Heart right ventricle (tissue), 16 donors: ENCODE measurements at regions not wholly inside any gene's neighbourhood (a gene's known extent, or its start where the extent isn't known, plus 50 kb on each side); places are given as distances from the start of the nearest gene placed in this dataset.

Experiments used
- ATAC-seq, 8 donors: fragments of 200-7000 bp; cut with Tn5 transposase; one replicate each; pipeline ENCODE4 v1.9.1; 2020; ENCODE audit warnings: mild to moderate bottlenecking in 8 of 8, moderate library complexity in 8 of 8, moderate number of reproducible peaks in 1 of 8
- DNase-seq, 2 donors: peaks; one replicate each; pipeline ENCODE4 v3.0.0-alpha.2; 2020
- H3K27ac ChIP-seq, 10 donors: fragments of 200-600 bp; sonication (generic) in 2 of 10; one replicate each; pipeline versions ENCODE4 v1.5.0 to v1.8.0; 2020 to 2022; ENCODE audit warnings: mild to moderate bottlenecking in 3 of 10
- H3K27me3 ChIP-seq, 7 donors: fragments of 200-600 bp; one replicate each; pipeline ENCODE4 v1.8.0; 2021 to 2022; ENCODE audit warnings: mild to moderate bottlenecking in 2 of 7
- H3K36me3 ChIP-seq, 9 donors: fragments of 200-600 bp; sonication (generic) in 1 of 9; one replicate each; pipeline versions ENCODE4 v1.5.0 to v1.8.0; 2020 to 2022; ENCODE audit warnings: mild to moderate bottlenecking in 2 of 9
- H3K4me1 ChIP-seq, 9 donors: fragments of 200-600 bp; sonication (generic) in 1 of 9; one replicate each; pipeline versions ENCODE4 v1.5.0 to v1.8.0; 2020 to 2022; ENCODE audit warnings: mild to moderate bottlenecking in 4 of 9
- H3K4me3 ChIP-seq, 10 donors: fragments of 200-600 bp; sonication (generic) in 2 of 10; one replicate each; pipeline versions ENCODE4 v1.5.0 to v1.8.0; 2020 to 2022; ENCODE audit warnings: mild to moderate bottlenecking in 7 of 10, moderate library complexity in 2 of 10
- H3K9me3 ChIP-seq, 11 donors: fragments of 200-600 bp in 10 of 11; sonication (generic) in 2 of 11; one replicate each; pipeline versions ENCODE4 v1.5.0 to v1.8.0; 2013 to 2022; ENCODE audit warnings: mild to moderate bottlenecking in 2 of 11, control low read depth in 1 of 11, moderate library complexity in 1 of 11
- CTCF ChIP-seq, 9 donors: fragments of 200-600 bp; sonication (generic) in 2 of 9; IDR thresholded peaks; one replicate each; pipeline versions ENCODE4 v1.5.0 to v1.8.0; 2021 to 2022; ENCODE audit warnings: antibody characterized with exemption in 9 of 9, mild to moderate bottlenecking in 5 of 9, moderate library complexity in 1 of 9
- WGBS, 2 donors: extraction: QIAGEN DNeasy Blood & Tissue Kit; methylation state at CpG; one replicate each; pipeline ENCODE4 v1.1.7; 2013; ENCODE audit warnings: inconsistent platforms in 1 of 2; 5-methylcytosine and 5-hydroxymethylcytosine counted together
- intact Hi-C, 10 donors: fragments of 100-400 bp; cut with DNase I; formaldehyde crosslinking; loops; one replicate each; pipeline versions ENCODE4 v1.11.1 to v1.14.2; 2022
- donor health status: Arrhythmogenic right ventricular cardiomyopathy.
- donor health status: ischemic (EF 13 %, LVEDD 7.1; RV severe dilation, severe dysfunction).
- donor health status: healthy with polysubstance abuse.
- donor health status: DM: no; HTN: yes; CAD: no.
- donor health status: DM: no; HTN: no; CAD: no.
- donor health status: ischemic (EF 25% LVEDD 6.9; RV normal size, moderate dysfunction).
- donor health status: ischemic (EF 25% LVEDD 5.7; RV mildly dilated, moderate dysfunction).
- donor health status: healthy.
- donor health status: DM: yes; HTN: yes; CAD: no.
- donor health status: Ischemic cardiomyopathy.
- donor health status: ischemic (EF 35%, LVEDD 5.7; RV mildly dilated, moderate dysfunction).
- donor health status: nonischemic (EF 11% LVEDD 7.7; RV severe dilation, severe dysfunction).
- donor health status: DM: yes; HTN: yes; CAD: no.
- donor health status: PGD.
- donor health status: ischemic (EF 29% LVEDD 5.4; RV normal size, mild dysfunction).
- donor health status: nonischemic (EF 23%, LVEDD 6.1; RV moderate dilation, normal function).

DNA sequence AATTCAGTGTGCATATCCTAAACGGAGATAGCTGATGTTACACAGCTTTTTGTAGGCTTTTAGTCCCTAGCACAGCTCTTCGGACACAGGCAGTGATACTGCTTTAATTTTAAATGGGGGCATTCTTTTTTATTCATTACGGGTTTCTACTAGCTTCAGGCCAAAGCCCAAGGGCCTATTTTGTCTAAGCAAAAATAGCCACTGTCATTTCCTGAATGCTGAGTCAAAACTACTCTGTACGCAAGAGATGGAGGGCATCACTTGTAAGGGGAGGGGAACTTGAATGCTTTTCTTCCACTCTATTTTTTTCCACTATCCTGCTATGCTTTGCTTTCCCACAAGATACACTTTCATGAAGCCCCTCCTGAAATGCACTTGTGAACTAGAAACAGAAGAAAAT is 360.7 kb downstream of the PMP22 start:
- intact Hi-C loops: no loop called here
- Histone ChIP-seq H3K27ac (no peak overlapping the region), H3K4me1 (no peaks in the 10 kb centered on the region), H3K4me3 (no peak overlapping the region), H3K27me3 (no peaks in the 10 kb centered on the region), H3K36me3 (no peaks in the 10 kb centered on the region), H3K9me3 (peaks cover 0 to 6% (median 0%) of the 10 kb centered on the region in 11 donors)
- 48 to 59% methylated on average over 4 of the region's 4 CpGs for WGBS, 2 donors
- ATAC-seq (no peak), DNase-seq (no peak)
- no peak for TF ChIP-seq CTCF (IDR thresholded peaks at IDR 0.05)

DNA sequence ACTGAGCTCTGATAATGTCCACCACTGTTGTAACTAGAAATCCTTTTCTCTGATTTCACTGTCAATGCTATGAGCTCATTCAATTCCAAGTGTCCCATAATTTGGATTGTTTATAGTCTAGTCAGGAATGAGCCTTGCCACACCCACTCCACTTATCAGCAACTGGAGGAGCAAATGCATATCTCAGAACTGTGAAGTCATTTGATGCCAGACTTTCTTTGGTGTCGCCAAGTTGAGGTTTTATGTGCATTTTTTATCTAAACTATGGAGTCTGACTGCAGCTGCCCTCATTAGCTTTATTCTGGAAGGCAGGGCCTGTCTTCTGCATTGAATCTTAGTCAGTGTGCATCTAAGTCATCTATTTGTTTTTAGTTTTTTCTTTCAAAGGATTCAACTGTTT is 361.3 kb downstream of the PMP22 start:
- WGBS, 2 donors: 29 to 33% methylated on average over 1 of the region's 1 CpG
- no peak for TF ChIP-seq CTCF (IDR thresholded peaks at IDR 0.05)
- Histone ChIP-seq H3K4me3 (no peak overlapping the region), H3K36me3 (no peaks in the 10 kb centered on the region), H3K27me3 (no peaks in the 10 kb centered on the region), H3K4me1 (no peaks in the 10 kb centered on the region), H3K9me3 (peaks cover 0 to 11% (median 0%) of the 10 kb centered on the region in 11 donors), H3K27ac (no peak overlapping the region)
- DNase-seq: no peak
- ATAC-seq: no peak
- intact Hi-C loops: no loop called here

DNA sequence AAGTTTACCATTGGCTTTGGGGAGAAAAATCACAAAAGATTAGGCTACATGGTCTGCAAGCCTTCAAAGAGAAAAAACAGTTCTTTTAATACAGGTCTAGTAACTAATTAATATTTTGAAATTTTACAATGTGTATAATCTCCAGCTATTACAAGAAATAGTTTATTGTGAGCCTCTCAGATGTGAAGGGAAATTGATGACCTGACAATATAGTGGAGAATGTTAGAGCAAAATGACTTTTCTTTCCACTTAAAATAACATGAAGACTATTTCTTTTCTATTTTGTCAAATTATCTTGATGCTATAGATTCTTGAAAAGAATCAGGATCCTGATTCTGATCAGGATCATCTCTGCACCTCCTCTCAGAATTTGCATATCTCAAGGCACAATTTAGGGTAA is 362.3 kb downstream of the PMP22 start:
- H3K27ac ChIP-seq: no peak overlapping the region
- no peak for DNase-seq
- peaks cover 0 to 21% (median 0%) of the 10 kb centered on the region in 11 donors for H3K9me3 ChIP-seq
- TF ChIP-seq CTCF (IDR thresholded peaks at IDR 0.05): no peak
- ATAC-seq: no peak
- intact Hi-C loops: no loop called here
- no peak overlapping the region for H3K4me3 ChIP-seq
- no peaks in the 10 kb centered on the region for H3K4me1 ChIP-seq
- H3K27me3 ChIP-seq: no peaks in the 10 kb centered on the region
- H3K36me3 ChIP-seq: no peaks in the 10 kb centered on the region

DNA sequence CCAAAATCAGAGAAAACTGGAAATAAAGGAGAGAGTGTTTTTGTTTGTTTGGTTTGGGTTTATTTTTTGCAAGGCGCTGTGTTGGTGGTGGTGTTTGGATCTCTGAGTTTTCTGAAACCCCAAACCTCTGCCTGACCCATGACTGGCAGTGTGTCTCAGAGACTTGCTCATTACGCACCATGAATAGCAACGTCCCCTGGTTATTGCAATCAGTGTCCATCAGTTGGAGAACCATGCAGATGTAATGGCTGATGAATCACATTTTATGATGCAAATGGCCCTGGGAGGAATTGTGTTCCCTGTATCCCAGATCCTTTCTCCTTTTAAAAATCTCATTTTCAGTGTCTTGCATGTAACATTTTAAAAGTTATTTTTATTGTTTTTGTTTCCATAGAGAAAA is 362.8 kb downstream of the PMP22 start:
- ATAC-seq: no peak
- H3K27ac ChIP-seq: no peak overlapping the region
- 66 to 82% methylated on average over 3 of the region's 3 CpGs for WGBS, 2 donors
- TF ChIP-seq CTCF (IDR thresholded peaks at IDR 0.05): no peak
- no peaks in the 10 kb centered on the region for H3K4me1 ChIP-seq
- no peak overlapping the region for H3K4me3 ChIP-seq
- H3K36me3 ChIP-seq: no peaks in the 10 kb centered on the region
- intact Hi-C loops: no loop called here
- no peak for DNase-seq
- peaks cover 0 to 22% (median 0%) of the 10 kb centered on the region in 11 donors for H3K9me3 ChIP-seq
- no peaks in the 10 kb centered on the region for H3K27me3 ChIP-seq

GRCh38 chr17:14901376-14901775 is 363.8 kb downstream of the PMP22 start:
- no peak overlapping the region for H3K4me3 ChIP-seq
- DNase-seq (no peak), ATAC-seq (no peak)
- no peaks in the 10 kb centered on the region for H3K36me3 ChIP-seq
- H3K27ac ChIP-seq: no peak overlapping the region
- TF ChIP-seq CTCF (IDR thresholded peaks at IDR 0.05): no peak
- H3K4me1 ChIP-seq: no peaks in the 10 kb centered on the region
- intact Hi-C loops: no loop called here
- H3K9me3 ChIP-seq: peaks cover 0 to 28% (median 3%) of the 10 kb centered on the region in 11 donors
- WGBS, 2 donors: 86% methylated on average over 2 of the region's 2 CpGs
- H3K27me3 ChIP-seq: no peaks in the 10 kb centered on the region
